HG03521 (cell line): ENCODE measurements at regions not wholly inside any gene's neighbourhood (a gene's known extent, or its start where the extent isn't known, plus 50 kb on each side); places are given as distances from the start of the nearest gene placed in this dataset.

ENCODE experiments used
- ATAC-seq: cut with Tn5 transposase; IDR thresholded peaks from one replicate; pipeline ENCODE4 v1.9.1; 2021; ENCODE audit warnings: mild to moderate bottlenecking, moderate library complexity; ENCODE audit not compliant: unreplicated experiment

DNA sequence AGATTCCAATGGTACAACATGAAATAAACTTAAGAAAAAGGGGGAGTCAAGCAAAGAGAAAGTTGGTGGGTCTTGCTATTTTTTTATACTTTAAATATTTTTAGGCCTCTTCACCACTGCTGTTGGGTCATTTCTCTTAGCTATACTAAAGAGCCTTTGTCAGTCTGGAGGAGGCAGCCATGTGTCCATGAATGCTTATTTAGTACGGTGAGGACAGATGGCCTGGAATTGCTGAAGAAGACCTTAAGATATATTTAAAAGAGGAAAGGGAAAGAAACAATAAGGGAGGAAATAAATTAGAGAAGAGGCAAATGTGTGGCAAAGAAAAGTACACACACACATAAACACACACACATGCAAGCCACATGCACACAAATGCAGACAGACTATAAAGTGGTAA, 560.5 kb upstream of the MEF2C start:
- ATAC-seq: no peak

DNA sequence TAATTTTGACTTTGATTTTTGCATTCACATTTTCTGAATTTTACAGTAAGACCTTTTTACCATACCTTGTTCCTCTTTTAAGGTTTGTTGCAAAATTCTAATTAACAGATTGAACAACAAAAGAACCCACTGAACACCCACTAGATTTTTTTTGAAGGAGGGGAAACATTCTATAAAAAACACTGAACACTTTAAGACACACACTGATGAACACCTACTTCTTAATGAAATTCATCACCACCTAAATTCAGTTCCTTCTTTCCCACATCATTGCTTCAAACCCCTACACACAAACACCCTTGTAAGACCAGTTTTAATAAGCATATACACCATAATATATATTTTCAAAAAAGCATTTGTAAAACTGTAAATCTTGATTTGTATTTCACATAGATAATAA, 559.0 kb upstream of the MEF2C start:
- no peak for ATAC-seq

- no peak for ATAC-seq
Observed at GRCh38 chr5:89440670-89441069, 557.7 kb upstream of the MEF2C start.

- ATAC-seq: no peak
Observed at GRCh38 chr5:89437450-89438435, 554.8 kb upstream of the MEF2C start.

GRCh38 chr5:89436464-89436863, 553.5 kb upstream of the MEF2C start:
- ATAC-seq: no peak

DNA sequence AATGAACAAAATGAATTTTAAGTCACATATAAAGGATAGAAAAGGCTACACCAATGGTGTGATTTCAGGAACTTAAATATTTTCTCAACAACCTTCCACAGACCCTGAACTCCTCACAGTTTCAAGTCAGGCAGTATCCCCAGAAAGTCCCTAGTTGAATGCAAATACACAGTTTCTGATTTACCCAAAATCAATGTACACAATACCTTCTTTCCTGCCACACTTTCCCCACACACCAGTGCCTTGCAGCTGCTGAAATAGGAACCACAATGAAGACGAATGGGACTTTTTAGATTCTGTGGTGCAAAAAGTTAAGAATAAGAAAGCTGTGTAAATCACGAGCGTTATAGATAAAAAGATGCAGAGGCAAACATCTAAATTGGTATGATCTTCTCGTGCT, 552.4 kb upstream of the MEF2C start:
- ATAC-seq: peak; percentile 75

- ATAC-seq: no peak
Observed at GRCh38 chr5:89428624-89429023, 545.6 kb upstream of the MEF2C start.

DNA sequence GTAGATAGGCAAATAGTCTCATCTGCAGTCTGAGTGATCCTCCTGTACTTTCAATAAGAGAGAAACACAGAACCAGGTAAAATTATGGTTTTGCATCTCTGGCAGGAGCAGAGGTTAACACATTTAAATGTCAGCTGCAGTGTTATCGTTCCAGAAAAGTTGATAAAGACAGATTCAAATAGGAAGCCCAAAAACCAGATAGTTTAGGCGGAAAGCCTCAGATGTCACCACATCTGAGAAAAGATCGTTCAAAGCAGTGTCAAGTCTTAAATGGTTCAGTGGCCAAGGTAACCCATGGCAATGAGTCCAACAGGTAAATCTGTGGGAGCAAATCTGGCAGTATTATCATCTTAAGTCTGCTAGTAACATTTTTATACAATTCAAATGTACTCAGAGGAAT, 542.1 kb upstream of the MEF2C start:
- ATAC-seq: no peak

- no peak for ATAC-seq
Observed at GRCh38 chr5:89421035-89421434, 538.1 kb upstream of the MEF2C start.

- no peak for ATAC-seq
Observed at GRCh38 chr5:89418407-89419085, 535.6 kb upstream of the MEF2C start.

DNA sequence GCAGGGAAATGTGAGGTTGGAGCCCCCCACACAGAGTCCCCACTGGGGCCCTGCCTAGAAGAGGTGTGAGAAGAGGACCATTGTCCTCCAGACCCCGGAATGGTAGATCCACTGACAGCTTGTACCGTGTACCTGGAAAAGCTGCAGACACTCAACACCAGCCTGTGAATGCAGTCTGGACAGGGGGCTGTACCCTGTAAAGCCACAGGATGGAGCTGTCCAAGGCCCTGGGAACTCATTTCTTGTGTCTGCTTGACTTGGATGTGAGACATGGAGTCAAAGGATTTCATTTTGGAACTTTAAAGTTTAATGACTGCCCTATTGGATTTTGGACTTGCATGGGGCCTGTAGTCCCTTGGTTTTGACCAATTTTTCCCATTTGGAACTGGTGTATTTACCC, 535.0 kb upstream of the MEF2C start:
- no peak for ATAC-seq

GRCh38 chr5:89417515-89417914, 534.5 kb upstream of the MEF2C start:
- ATAC-seq: no peak

GRCh38 chr5:89411891-89412290, 528.9 kb upstream of the MEF2C start:
- ATAC-seq: no peak

DNA sequence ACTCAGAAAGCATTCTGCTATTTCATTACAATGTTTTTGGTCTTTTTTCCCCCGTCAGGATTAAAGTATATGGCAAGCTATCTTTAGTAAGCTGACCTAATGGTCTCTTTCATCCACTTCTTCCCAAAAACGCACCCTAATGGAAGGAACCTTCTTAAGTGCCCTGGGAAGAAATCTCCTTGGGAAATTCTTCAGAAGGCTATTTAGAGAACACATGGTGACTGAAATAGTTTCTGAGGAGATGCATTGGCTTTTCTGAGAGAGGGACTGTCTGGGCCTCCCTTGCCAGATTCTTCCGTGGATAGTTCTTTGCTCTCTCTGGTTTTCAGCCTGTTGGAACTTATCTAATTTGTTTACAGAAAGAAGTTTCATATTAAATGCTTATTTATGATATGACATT, 524.1 kb upstream of the MEF2C start:
- no peak for ATAC-seq

DNA sequence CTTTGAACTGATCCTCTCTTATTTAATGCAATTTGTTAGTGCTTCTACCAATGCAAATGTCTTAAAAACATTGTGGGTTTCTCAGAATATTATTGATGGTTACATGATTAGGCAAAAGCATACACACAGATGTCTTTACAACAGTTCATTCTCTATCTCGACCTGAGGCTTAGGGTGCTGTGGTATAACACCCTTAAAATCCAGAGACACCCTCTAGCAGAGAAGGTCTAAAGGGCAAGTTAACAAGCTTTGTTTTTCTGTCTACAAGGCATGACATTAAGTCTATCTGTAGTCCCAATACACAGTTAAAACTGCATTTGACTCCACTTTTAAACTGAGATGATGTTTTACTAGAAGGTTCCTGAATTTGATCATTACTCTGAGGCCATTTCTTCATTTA, 518.7 kb upstream of the MEF2C start:
- ATAC-seq: no peak

GRCh38 chr5:89401012-89401411, 518.0 kb upstream of the MEF2C start:
- ATAC-seq: no peak

DNA sequence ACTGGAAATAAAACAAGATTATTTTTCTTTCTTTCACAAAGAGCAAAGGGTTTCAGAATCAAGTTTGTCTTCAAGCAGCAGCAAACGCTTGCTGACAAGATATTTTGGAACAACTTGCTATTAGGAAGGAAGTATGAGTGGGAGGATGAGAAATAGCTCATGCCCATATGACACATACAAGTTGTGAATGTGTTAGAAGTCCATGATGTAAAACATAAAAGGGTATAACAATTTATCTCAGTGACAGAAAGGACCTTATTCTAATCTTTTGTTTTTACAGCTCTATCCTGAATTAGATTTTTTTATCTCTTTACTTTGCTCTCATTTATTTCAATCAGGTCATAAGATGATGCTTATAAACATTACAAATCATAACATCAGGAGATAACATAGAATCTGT, 516.6 kb upstream of the MEF2C start:
- no peak for ATAC-seq

- ATAC-seq: peak; percentile 76
Observed at GRCh38 chr5:89397096-89397495, 514.1 kb upstream of the MEF2C start.

GRCh38 chr5:89396278-89396954, 513.4 kb upstream of the MEF2C start:
- peak; percentile 46 for ATAC-seq

DNA sequence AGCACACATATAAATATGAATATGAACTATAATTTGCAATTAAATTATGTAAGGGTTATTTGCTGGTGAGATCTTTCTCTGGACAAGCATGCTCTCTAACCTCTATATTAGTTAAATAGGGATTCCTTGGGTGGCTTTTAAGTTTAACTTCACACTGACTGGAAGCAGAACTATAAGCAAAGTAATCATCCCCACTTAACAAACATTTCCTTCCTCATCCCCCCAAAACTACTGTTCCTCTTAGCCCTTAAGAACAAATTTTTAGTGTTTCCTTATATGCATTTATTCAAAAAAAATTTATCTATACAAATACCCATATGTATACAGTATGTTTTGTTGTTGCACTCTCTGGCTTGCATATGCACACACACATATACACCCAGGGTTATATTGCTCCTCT, 512.1 kb upstream of the MEF2C start:
- ATAC-seq: no peak

DNA sequence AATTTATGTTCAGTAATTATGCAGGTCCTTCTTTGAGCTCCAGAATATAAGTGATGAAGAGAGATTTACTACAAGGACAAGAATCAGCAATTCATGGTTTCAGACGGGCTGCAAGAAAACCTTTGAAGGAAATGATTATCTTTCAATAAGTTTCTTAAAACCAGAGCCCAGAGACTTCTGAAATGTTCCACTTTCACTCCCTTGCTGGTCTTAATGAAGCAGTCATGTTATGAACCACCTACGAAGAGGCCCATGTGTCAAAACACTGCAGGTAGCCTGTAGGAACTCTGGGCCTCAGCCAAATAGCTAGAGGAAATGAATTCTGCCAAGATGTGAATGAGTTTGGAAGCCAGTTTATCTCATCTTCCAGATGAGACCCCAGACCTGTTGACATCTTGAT, 505.9 kb upstream of the MEF2C start:
- no peak for ATAC-seq

DNA sequence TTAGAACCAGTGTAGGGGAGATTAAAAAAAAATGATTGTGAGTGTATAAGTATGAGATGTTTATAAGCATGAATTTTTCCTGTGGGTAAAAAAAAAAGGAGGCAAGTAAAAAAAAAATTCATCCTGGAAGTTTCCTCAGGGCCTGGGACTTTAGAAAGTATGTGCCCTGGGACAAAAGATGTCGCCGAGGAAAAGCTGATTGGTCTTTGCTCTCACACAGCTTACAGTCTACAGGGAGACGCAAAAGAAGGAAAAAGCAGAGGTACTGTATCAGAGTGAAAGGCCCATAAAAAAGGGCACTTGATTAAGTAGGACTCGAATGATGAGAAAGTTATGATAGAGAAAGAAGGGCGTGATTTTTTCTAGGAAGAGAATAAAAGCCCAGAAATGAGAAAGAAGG, 501.4 kb upstream of the MEF2C start:
- no peak for ATAC-seq
